Astrocyte of the spinal cord (primary cell): ENCODE measurements at regions not wholly inside any gene's neighbourhood (a gene's known extent, or its start where the extent isn't known, plus 50 kb on each side); places are given as distances from the start of the nearest gene placed in this dataset.
A peak's percentile ranks its signal among the peaks of the same experiment; 100 is the strongest.

Source experiments
- DNase-seq: peaks from one replicate; pipeline ENCODE4 v3.0.0; 2011; ENCODE audit warnings: low read depth, low spot score
- H3K4me3 ChIP-seq: 2 replicates; pipeline ENCODE4 v1.5.1; 2011; ENCODE audit warnings: low read depth, mild to moderate bottlenecking, low read length, moderate library complexity
- in situ Hi-C: cut with HindIII; loops from 2 replicates; pipeline ENCODE4 v1.10.0; 2017; ENCODE audit warnings: low sequenced_read_pairs
- TF ChIP-seq, protein P1 (sequence below): IDR thresholded peaks from 2 replicates; pipeline ENCODE4 v1.5.1; 2012; ENCODE audit warnings: low read depth, mild to moderate bottlenecking, low read length, inconsistent platforms

DNA sequence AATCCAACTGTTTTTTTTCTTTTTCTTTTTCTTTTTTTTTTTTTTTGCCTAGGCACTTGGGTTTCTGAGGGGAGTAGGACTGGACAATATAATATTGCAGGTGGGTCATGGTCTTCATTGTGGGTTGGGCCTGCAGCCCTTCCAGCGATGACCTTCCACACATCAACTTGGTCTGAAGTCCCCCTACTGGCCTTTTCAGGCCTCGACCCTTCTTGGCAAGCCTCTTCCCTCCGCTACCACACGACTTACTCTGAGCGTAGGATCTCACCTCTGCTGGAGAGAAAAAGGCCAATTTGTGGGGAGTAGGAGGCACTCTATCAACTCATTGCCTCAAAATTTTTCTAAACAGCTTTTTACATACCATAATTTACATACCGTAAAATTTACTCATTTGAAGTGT, 51.1 kb upstream of the GRIK3 start:
- in situ Hi-C loops, result no loop called here
- no peak overlapping the region for H3K4me3 ChIP-seq
- TF ChIP-seq, protein P1, sequence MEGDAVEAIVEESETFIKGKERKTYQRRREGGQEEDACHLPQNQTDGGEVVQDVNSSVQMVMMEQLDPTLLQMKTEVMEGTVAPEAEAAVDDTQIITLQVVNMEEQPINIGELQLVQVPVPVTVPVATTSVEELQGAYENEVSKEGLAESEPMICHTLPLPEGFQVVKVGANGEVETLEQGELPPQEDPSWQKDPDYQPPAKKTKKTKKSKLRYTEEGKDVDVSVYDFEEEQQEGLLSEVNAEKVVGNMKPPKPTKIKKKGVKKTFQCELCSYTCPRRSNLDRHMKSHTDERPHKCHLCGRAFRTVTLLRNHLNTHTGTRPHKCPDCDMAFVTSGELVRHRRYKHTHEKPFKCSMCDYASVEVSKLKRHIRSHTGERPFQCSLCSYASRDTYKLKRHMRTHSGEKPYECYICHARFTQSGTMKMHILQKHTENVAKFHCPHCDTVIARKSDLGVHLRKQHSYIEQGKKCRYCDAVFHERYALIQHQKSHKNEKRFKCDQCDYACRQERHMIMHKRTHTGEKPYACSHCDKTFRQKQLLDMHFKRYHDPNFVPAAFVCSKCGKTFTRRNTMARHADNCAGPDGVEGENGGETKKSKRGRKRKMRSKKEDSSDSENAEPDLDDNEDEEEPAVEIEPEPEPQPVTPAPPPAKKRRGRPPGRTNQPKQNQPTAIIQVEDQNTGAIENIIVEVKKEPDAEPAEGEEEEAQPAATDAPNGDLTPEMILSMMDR, result peak; percentile 1
- DNase-seq, result no peak

GRCh38 chr1:37089750-37090149, 55.4 kb upstream of the GRIK3 start:
- TF ChIP-seq, protein P1, result no peak
- no peak for DNase-seq
- in situ Hi-C loops, result no loop called here
- no peak overlapping the region for H3K4me3 ChIP-seq

GRCh38 chr1:37090671-37091070, 56.4 kb upstream of the GRIK3 start:
- in situ Hi-C loops, result no loop called here
- TF ChIP-seq, protein P1, result no peak
- H3K4me3 ChIP-seq, result no peak overlapping the region
- DNase-seq, result no peak

DNA sequence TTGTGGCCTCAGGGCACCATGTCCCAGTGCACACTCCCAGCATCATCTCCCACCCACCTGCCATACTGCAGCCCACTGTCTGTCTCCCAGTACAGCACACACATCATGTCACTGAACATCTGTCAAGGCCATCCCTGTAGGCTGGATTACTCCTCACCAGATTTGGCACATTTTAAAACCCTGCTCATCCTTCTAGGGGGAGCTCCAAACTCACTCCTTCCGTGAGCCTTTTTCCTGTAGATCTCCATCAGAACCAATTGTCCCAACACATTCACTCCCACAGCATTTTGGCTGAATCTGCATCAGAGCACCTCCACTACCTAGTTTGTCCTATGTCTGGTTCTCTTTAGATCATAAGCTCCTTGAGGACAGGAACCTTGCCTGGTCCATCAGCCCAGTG, 58.6 kb upstream of the GRIK3 start:
- DNase-seq, result no peak
- in situ Hi-C loops, result no loop called here
- TF ChIP-seq, protein P1, result no peak
- H3K4me3 ChIP-seq, result no peak overlapping the region

- H3K4me3 ChIP-seq, result no peak overlapping the region
- DNase-seq, result no peak
- TF ChIP-seq, protein P1, result no peak
- in situ Hi-C loops, result no loop called here
Observed at GRCh38 chr1:37094302-37094701, 60.0 kb upstream of the GRIK3 start.

DNA sequence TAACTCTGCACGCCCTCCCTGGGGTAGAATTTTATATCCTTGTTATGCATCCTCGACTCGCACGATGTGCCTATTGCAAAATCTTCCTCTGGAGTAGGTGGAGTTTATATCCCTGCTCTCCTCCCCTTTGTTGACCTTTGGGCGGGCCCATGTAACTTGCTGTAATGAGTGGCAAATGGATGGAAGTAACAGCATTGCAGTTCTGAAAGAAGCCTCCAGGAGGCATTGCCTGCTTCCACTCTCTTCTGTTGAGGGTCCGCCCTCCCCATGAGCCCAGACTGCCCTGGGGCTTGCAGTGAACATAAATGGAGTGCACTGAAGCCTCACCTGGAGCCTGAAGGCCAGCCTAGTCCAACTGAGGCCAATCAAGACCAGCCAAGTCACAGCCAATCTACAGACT, 62.2 kb upstream of the GRIK3 start:
- no peak overlapping the region for H3K4me3 ChIP-seq
- in situ Hi-C loops, result no loop called here
- TF ChIP-seq, protein P1, result peak; percentile 2
- no peak for DNase-seq

DNA sequence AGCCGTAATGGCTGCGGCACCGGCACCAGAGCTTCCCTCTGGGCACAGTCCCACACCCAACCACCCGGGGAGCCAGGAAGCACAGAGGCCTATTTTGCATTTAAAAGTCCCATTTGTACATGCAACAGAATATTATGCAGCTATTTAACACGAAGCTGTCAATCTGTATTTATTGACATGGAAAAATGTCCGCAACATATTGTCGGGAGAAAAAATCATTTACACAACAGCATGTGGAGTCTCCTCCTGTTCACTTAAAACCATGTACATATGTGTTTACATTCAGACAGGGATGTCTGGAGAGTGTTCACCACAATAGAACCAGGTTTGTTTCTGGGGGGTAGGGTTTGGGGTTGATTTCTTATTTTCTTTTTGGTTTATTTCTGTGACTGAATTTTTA, 63.4 kb upstream of the GRIK3 start:
- no peak for DNase-seq
- no peak overlapping the region for H3K4me3 ChIP-seq
- in situ Hi-C loops, result no loop called here
- TF ChIP-seq, protein P1, result no peak
